GM12892 (cell line): ENCODE measurements at regions not wholly inside any gene's neighbourhood (a gene's known extent, or its start where the extent isn't known, plus 50 kb on each side); places are given as distances from the start of the nearest gene placed in this dataset.

Experiments
- DNase-seq: peaks from one replicate; pipeline ENCODE4 v3.0.0; 2011; ENCODE audit not compliant: insufficient read length
- FAIRE-seq: peaks from 2 replicates; lab custom pipeline; 2011; peaks lifted over from hg19 to GRCh38; lab: Jason Lieb, UNC
- POLR2A ChIP-seq: IDR thresholded peaks from 2 replicates; pipeline ENCODE4 v1.6.1; 2011; ENCODE audit warnings: low read depth, low read length, control low read depth
- POLR2AphosphoS5 ChIP-seq: IDR thresholded peaks from 2 replicates; pipeline ENCODE4 v1.6.1; 2011; ENCODE audit warnings: low read depth, low read length, control low read depth
- TAF1 ChIP-seq: IDR thresholded peaks from 2 replicates; pipeline ENCODE4 v1.6.1; 2011; ENCODE audit warnings: low read depth, mild to moderate bottlenecking, control low read depth, low read length, borderline replicate concordance

DNA sequence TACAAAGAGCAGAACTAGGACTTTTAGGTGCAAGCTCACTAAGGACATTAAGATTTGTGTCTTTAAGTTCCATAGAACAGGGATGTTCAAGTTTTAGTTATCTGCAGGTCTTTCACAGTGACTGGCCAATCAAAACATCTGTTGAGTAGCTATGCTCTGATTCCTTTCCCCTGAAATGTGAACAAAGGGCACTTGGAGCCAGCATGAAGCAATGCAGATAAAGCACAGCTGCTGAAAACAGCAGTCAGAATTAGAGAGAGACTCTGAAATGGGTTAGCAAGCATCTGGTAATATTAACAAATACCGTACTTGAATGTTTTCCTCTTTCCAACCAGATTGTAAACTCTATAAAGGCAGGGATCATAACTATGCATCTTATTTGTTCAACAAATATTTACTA, 276.9 kb downstream of the RAB28 start:
- DNase-seq, result no peak
- no peak for FAIRE-seq
- TF ChIP-seq POLR2AphosphoS5 (no peak), TAF1 (no peak), POLR2A (no peak)

DNA sequence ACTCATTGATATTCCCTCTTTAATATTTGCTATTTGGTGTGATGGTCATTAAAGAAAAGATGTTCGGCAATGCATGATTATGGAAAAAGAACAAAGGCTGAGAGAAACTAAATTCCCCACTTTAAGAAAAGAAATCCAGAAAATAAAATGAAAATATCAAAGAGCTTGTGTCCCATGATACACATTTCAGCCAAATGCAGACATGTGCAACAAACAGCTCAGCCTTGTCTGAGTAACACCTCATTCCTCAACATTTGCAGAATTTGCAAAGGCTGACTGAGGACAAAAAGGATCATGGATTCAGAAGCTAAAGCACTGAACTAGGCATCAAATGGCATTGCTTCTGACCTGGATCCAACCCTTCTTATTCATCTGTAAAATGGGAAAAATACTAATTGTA, 281.0 kb downstream of the RAB28 start:
- no peak for TF ChIP-seq POLR2AphosphoS5
- no peak for TF ChIP-seq POLR2A
- TF ChIP-seq TAF1, result no peak
- FAIRE-seq, result no peak
- DNase-seq, result no peak

DNA sequence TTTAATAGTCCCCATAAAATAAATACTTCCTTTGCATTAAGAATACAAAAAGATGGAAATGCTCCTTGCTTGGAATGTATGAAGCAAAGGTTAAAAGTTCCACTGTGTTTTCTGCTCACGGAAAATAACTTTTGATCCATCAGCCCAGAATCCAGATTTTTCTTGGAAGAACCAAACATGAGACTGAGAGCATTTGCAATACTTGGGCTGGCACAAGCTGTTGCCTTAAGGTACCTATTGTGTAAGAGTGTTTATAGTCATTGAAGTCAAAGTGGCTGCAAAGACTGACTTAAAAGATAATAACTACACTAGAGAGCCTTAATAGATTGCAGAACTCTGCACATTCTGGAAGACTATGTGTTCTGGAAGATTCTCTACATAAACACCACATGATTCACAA, 281.4 kb downstream of the RAB28 start:
- TF ChIP-seq TAF1, result no peak
- no peak for TF ChIP-seq POLR2AphosphoS5
- TF ChIP-seq POLR2A, result no peak
- DNase-seq (no peak), FAIRE-seq (no peak)

DNA sequence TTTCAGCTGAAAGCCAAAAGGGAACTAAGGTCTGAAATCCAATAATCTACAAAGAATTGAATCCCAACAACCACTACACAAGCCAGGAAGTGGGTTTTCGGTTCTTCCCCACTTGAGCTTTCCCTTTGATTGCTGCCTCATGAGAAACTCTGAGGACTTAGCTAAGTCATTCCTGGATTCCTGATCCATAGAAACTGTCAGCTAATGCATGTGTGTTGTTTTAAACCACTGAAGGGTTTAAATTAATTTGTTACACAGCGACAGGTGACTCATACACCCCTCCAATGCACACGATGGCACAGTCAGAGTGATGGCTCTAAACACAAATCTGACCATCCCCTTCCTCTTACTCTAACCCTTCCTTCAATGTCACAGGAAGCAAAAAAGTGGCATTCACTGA, 282.9 kb downstream of the RAB28 start:
- no peak for FAIRE-seq
- no peak for DNase-seq
- no peak for TF ChIP-seq TAF1
- no peak for TF ChIP-seq POLR2A
- TF ChIP-seq POLR2AphosphoS5, result no peak

DNA sequence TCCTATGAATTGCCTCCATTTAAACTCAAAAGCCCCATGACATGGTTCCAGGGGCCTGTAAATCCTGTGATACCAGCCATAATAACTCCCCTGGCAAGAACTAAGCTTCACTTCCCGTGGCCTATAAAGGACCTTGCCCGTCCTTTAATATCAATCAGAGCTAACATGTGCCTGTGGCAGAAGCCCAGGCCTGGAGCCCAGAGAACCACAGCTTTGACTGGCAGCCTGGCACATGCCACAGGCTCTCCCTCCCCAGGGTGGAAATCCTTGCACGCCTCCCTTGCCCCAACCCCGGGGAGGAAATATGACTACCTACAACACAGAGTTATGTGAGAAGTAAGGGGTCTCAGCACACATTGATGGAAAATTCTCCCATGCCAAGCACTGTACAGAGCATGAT, 287.4 kb downstream of the RAB28 start:
- FAIRE-seq (no peak), DNase-seq (no peak)

DNA sequence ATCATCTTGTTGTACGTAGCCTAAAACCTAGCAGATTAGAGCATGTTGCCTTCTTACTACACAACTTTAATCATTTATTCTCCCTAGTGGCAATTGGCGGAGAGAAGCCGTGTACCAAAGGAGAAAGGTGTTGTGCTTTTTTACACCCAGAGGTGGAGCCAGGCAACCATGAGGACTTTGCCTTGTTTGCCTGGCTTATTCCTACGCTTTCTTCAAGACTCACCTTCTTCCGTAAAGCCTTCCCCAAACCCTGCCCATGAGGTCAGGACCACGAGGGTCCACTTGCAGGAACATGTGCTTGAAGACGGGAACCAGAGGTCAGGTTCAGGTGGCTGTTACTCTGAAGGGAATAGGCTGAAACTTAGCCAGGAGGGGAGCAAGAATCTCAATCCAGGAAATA, 290.5 kb downstream of the RAB28 start:
- DNase-seq (no peak), FAIRE-seq (no peak)
- TF ChIP-seq POLR2A (no peak), POLR2AphosphoS5 (no peak), TAF1 (no peak)

More for the DNA sequence above, 287.4 kb downstream of the RAB28 start:
- TF ChIP-seq POLR2A, result no peak
- no peak for TF ChIP-seq POLR2AphosphoS5
- no peak for TF ChIP-seq TAF1

DNA sequence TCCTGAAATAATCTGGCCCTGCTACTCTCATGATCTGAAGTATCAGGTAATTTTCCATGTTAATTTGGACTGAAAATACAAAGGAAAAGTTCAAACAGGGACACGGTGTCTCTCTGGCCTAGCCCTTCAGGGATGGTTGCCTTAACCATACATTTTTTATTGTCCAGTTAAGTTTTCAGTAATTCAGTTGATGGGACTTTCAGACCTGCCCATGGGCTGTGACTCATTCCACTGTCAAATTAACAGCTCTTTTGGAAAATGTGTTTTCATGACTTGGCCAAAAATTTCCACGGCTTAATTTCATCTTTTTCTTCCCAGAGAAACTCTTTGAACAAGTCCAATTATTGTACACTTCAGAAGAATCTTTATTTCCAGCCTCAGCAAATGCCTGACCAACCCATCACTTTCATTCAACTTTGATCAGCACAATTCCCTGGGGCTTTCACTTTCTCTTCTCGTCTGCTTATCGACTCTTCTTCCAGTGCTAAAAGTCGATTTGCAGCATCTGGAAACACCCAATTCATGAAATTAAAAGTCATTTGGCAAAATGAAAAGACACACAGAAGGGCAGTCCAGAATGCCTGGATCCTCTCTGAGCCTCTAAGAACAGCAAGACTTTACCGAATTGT, 293.9 kb downstream of the RAB28 start:
- TF ChIP-seq POLR2A, result no peak
- no peak for TF ChIP-seq TAF1
- no peak for TF ChIP-seq POLR2AphosphoS5
- DNase-seq, result no peak
- no peak for FAIRE-seq

DNA sequence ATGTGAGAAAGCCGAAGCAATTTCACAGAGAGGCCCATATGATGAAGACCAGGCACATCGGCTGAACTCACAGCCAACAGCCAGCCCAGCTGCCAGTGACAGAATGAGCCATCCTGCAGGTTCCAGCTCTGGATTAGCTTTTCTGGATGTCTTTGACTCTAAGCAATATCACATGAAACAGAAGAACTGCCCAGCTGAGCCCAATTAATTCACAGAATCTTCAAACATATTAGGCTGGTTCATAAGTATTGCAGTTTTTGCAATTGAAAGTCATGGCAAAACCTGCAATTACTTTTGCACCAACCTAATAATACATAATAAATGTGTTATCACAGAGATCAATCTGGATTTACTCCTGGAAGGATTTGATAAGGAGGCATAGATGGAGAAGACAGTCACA, 299.9 kb downstream of the RAB28 start:
- FAIRE-seq, result no peak
- no peak for TF ChIP-seq POLR2A
- DNase-seq, result no peak

DNA sequence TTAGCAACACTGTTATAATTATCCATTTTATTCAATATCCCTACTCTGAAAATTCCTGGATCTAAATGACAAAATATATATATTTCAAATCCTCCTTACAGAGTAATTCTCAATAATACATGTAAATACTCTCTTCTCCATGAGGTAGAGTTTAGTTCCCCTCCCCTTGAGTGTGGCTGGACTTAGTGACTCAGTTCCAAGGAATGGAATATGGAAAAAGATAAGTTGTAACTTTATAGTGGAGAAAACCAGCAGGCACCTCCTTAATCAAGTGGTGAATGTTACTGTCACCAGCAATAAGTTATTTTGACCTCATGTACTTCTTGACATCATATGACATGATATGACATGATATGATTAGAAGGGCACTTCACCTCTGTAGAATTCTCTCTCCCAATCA, 302.0 kb downstream of the RAB28 start:
- no peak for TF ChIP-seq POLR2A
- TF ChIP-seq POLR2AphosphoS5, result no peak
- no peak for TF ChIP-seq TAF1
- FAIRE-seq, result no peak
- no peak for DNase-seq

DNA sequence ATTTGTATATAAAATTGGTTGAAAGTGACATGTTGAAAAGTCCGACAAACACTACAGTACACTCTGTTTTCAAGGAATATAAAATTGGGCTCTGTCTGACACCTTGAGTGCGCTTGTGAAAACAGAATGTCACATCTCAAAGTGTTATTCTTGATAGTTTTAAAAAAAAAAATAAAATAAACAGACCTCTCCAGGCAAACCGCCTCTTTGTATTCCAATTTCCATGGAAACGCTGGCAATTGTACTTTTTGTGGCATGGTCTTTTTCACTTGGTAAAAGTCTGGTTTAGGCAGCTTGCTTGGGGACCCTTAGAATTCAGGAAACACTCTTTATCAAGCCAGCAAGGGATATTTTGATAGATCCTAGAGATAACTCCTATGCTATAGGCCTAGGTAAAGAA, 302.5 kb downstream of the RAB28 start:
- DNase-seq, result no peak
- TF ChIP-seq POLR2A (no peak), POLR2AphosphoS5 (no peak)
- FAIRE-seq, result no peak

DNA sequence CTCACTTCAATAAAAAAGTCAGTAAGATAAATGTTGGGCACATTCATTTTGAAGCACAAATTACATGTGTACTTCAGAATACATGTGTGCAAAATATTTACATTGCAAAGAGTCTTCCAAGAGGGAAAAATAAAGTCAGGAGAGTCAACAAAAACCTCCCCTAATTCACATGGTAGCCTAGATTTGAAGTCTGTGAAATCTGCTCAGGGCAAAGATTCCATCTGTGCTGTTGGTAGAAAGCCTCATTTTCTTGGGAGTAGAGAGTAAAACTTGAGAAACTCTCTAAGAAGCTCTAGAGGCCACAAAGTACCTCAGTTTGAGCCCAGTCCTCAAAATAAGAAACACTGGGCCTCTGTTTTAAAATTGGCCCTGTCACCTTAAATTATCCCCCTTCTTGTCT, 303.4 kb downstream of the RAB28 start:
- FAIRE-seq (no peak), DNase-seq (no peak)
- TF ChIP-seq POLR2AphosphoS5 (no peak), POLR2A (no peak), TAF1 (no peak)

DNA sequence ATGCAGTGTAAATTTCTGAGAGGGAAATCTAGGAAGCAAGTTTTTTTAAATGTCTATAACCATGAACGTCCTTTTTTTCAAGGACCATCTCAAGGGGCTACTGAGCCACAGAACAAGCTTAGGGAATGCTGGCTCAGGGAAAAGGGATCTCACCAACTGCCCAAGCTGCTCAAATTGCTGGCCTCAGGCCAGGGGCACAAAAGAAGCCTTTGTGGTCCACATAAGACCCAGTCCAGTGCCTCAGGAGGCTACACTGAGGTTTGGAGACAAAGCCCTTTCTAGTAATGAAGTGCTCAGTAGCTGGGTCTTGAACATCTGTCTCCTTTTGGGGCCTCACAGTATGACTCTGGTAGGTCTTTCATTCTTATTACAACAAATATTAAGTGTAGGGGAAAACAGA, 305.5 kb downstream of the RAB28 start:
- no peak for DNase-seq
- no peak for FAIRE-seq

DNA sequence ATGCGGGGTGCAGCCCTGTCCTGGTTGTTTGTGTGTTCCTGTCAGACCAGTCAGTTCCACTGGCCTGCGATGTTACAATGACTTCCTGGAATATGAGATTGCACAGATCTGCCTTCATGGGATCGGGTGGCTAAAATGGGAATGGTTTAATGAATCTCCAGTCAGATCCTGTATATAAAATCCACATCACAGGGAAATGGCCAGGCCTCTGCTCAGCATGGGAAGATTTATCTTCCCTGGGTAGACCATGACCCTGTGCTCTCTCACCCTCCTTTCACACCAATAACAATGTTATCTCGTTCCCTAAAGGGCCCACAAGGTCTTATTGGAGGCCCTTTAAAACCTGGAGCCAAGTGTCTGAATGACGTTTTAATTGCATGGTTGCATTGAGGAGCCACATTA, 307.4 kb downstream of the RAB28 start:
- FAIRE-seq, result no peak
- TF ChIP-seq POLR2AphosphoS5, result no peak
- TF ChIP-seq TAF1, result no peak
- TF ChIP-seq POLR2A, result no peak
- no peak for DNase-seq

More for the DNA sequence above, 305.5 kb downstream of the RAB28 start:
- TF ChIP-seq TAF1 (no peak), POLR2AphosphoS5 (no peak), POLR2A (no peak)
